OCI-LY3 (cell line): ENCODE measurements at regions not wholly inside any gene's neighbourhood (a gene's known extent, or its start where the extent isn't known, plus 50 kb on each side); places are given as distances from the start of the nearest gene placed in this dataset.

Experiments
- H2AFZ ChIP-seq: fragments of 200-600, 300-600 bp; shearing (Covaris generic); 2 replicates; pipeline ENCODE4 v1.6.0; 2014; ENCODE audit warnings: antibody characterized with exemption, low read depth, low read length
- H3K27ac ChIP-seq: fragments of 200-600, 300-600 bp; sonication (generic); 2 replicates; pipeline ENCODE4 v1.5.1; 2014; ENCODE audit warnings: mild to moderate bottlenecking, low read length, moderate library complexity, mixed read lengths
- H3K27me3 ChIP-seq: fragments of 200-600, 300-600 bp; sonication (generic); 2 replicates; pipeline ENCODE4 v1.6.1; 2014; ENCODE audit warnings: low read depth, low read length, mixed read lengths
- H3K36me3 ChIP-seq: fragments of 200-600, 300-600 bp; sonication (generic); replicated peaks from 2 replicates; pipeline ENCODE3; 2014; ENCODE audit warnings: low read depth, low read length, mixed read lengths
- H3K4me1 ChIP-seq: fragments of 300-600, 200-600 bp; sonication (generic); 2 replicates; pipeline ENCODE4 v1.6.1; 2014; ENCODE audit warnings: low read length, mixed read lengths
- H3K4me2 ChIP-seq: fragments of 200-600, 300-600 bp; sonication (generic); 2 replicates; pipeline ENCODE4 v1.6.1; 2014; ENCODE audit warnings: low read length, mixed read lengths
- H3K4me3 ChIP-seq: fragments of 300-600, 200-600 bp; sonication (generic); 2 replicates; pipeline ENCODE4 v1.5.1; 2014; ENCODE audit warnings: antibody characterized with exemption, mild to moderate bottlenecking, low read length, moderate library complexity
- H3K79me2 ChIP-seq: fragments of 300-600, 200-600 bp; shearing (Covaris generic); 2 replicates; pipeline ENCODE4 v1.6.1; 2014; ENCODE audit warnings: mild to moderate bottlenecking, low read length, mixed read lengths
- H3K9ac ChIP-seq: fragments of 300-600, 200-600 bp; shearing (Covaris generic); 2 replicates; pipeline ENCODE4 v1.6.0; 2014; ENCODE audit warnings: mild to moderate bottlenecking, low read length, moderate library complexity
- H3K9me3 ChIP-seq: fragments of 200-600, 300-600 bp; shearing (Covaris generic); 2 replicates; pipeline ENCODE4 v1.6.1; 2014; ENCODE audit warnings: low read length, mixed read lengths; ENCODE audit not compliant: insufficient read depth
- H4K20me1 ChIP-seq: fragments of 200-600, 300-600 bp; sonication (generic); 2 replicates; pipeline ENCODE4 v1.6.1; 2016; ENCODE audit warnings: low read length, mixed read lengths; ENCODE audit not compliant: insufficient read depth
- EZH2phosphoT487 ChIP-seq: fragments of 200-600 bp; shearing (Covaris generic); IDR thresholded peaks from 2 replicates; pipeline ENCODE4 v1.6.1; 2018; ENCODE audit warnings: antibody characterized with exemption, mixed run types, low read depth
- TF ChIP-seq, protein P1 (sequence below): fragments of 200-600, 300-600 bp; sonication (generic); IDR thresholded peaks from 2 replicates; pipeline ENCODE4 v1.5.1; 2014; ENCODE audit warnings: antibody characterized with exemption, low read length, low read depth

- Histone ChIP-seq H3K4me2 (no peak overlapping the region), H3K9ac (no peak overlapping the region), H3K79me2 (no peaks in the 10 kb centered on the region), H3K36me3 (no peaks in the 10 kb centered on the region), H3K4me1 (no peaks in the 10 kb centered on the region), H3K9me3 (no peaks in the 10 kb centered on the region), H2AFZ (no peak overlapping the region), H4K20me1 (no peaks in the 10 kb centered on the region), H3K27ac (no peak overlapping the region), H3K4me3 (no peak overlapping the region), H3K27me3 (no peaks in the 10 kb centered on the region)
- TF ChIP-seq, protein P1, sequence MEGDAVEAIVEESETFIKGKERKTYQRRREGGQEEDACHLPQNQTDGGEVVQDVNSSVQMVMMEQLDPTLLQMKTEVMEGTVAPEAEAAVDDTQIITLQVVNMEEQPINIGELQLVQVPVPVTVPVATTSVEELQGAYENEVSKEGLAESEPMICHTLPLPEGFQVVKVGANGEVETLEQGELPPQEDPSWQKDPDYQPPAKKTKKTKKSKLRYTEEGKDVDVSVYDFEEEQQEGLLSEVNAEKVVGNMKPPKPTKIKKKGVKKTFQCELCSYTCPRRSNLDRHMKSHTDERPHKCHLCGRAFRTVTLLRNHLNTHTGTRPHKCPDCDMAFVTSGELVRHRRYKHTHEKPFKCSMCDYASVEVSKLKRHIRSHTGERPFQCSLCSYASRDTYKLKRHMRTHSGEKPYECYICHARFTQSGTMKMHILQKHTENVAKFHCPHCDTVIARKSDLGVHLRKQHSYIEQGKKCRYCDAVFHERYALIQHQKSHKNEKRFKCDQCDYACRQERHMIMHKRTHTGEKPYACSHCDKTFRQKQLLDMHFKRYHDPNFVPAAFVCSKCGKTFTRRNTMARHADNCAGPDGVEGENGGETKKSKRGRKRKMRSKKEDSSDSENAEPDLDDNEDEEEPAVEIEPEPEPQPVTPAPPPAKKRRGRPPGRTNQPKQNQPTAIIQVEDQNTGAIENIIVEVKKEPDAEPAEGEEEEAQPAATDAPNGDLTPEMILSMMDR, result no peak
- TF ChIP-seq EZH2phosphoT487, result no peak
Observed at GRCh38 chr4:187304133-187304532, 580.5 kb upstream of the FAT1 start.

GRCh38 chr4:187307131-187307530 lies 583.5 kb upstream of the FAT1 start:
- TF ChIP-seq, protein P1, result no peak
- no peak for TF ChIP-seq EZH2phosphoT487
- no peak overlapping the region for H3K4me3 ChIP-seq

DNA sequence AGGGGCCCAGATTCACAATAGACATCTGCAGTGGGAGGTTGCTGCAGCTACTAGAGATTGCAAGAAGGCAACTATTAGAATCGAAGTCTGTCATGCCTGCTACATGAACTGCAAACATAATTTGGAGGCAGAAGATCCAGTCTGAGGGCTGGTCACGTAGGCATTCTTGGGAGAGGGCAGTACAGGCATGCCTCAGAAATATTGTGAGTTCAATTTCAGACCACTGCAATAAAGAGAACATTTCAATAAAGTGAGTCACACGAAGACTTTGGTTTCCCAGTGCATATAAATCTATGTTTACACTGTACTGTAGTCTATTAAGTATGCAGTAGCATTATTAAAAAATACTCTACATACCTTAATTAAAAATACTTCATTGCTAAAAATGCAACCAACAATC lies 585.8 kb upstream of the FAT1 start:
- H3K79me2 ChIP-seq, result no peaks in the 10 kb centered on the region
- H3K4me1 ChIP-seq, result no peaks in the 10 kb centered on the region
- no peak overlapping the region for H3K9ac ChIP-seq
- H3K4me3 ChIP-seq, result no peak overlapping the region
- H3K27me3 ChIP-seq, result no peaks in the 10 kb centered on the region
- H3K27ac ChIP-seq, result no peak overlapping the region
- H3K4me2 ChIP-seq, result no peak overlapping the region
- TF ChIP-seq, protein P1, result no peak
- no peak for TF ChIP-seq EZH2phosphoT487
- no peaks in the 10 kb centered on the region for H3K9me3 ChIP-seq
- no peaks in the 10 kb centered on the region for H3K36me3 ChIP-seq
- no peak overlapping the region for H2AFZ ChIP-seq
- H4K20me1 ChIP-seq, result no peaks in the 10 kb centered on the region

More at GRCh38 chr4:187307131-187307530, 583.5 kb upstream of the FAT1 start:
- Histone ChIP-seq H3K36me3 (no peaks in the 10 kb centered on the region), H3K27me3 (no peaks in the 10 kb centered on the region), H2AFZ (no peak overlapping the region), H3K79me2 (no peaks in the 10 kb centered on the region), H3K4me2 (no peak overlapping the region), H3K9ac (no peak overlapping the region), H3K4me1 (no peaks in the 10 kb centered on the region), H3K9me3 (no peaks in the 10 kb centered on the region), H3K27ac (no peak overlapping the region), H4K20me1 (no peaks in the 10 kb centered on the region)

GRCh38 chr4:187312299-187312698 lies 588.6 kb upstream of the FAT1 start:
- no peak overlapping the region for H3K4me3 ChIP-seq
- no peaks in the 10 kb centered on the region for H4K20me1 ChIP-seq
- H2AFZ ChIP-seq, result no peak overlapping the region
- no peaks in the 10 kb centered on the region for H3K36me3 ChIP-seq
- no peak overlapping the region for H3K4me2 ChIP-seq
- no peaks in the 10 kb centered on the region for H3K27me3 ChIP-seq
- no peaks in the 10 kb centered on the region for H3K4me1 ChIP-seq
- no peak overlapping the region for H3K9ac ChIP-seq
- H3K27ac ChIP-seq, result no peak overlapping the region
- TF ChIP-seq EZH2phosphoT487, result no peak
- TF ChIP-seq, protein P1, result no peak
- H3K79me2 ChIP-seq, result no peaks in the 10 kb centered on the region
- H3K9me3 ChIP-seq, result no peaks in the 10 kb centered on the region
